Neural progenitor cell (in vitro differentiated cells): ENCODE measurements at regions not wholly inside any gene's neighbourhood (a gene's known extent, or its start where the extent isn't known, plus 50 kb on each side); places are given as distances from the start of the nearest gene placed in this dataset.

Source experiments
- CTCF ChIP-seq: fragments of 200-600 bp; sonication (generic); IDR thresholded peaks from 2 replicates; pipeline ENCODE4 v1.5.1; 2017; ENCODE audit warnings: antibody characterized with exemption, mild to moderate bottlenecking
- EZH2 ChIP-seq: fragments of 200-600 bp; sonication (generic); IDR thresholded peaks from 2 replicates; pipeline ENCODE4 v1.6.1; 2017; ENCODE audit warnings: antibody characterized with exemption, mild to moderate bottlenecking, moderate library complexity

GRCh38 chr3:187593451-187593850 lies 76.7 kb downstream of the SST start:
- TF ChIP-seq CTCF: no peak
- no peak for TF ChIP-seq EZH2
